Endothelial cell of umbilical vein (primary cell): ENCODE measurements at regions not wholly inside any gene's neighbourhood (a gene's known extent, or its start where the extent isn't known, plus 50 kb on each side); places are given as distances from the start of the nearest gene placed in this dataset.

ENCODE experiments used
- BruUV-seq: library from RNA; stranded (reverse); fragments of 400-500 nt; replicated peaks from 2 replicates; lab custom pipeline; 2021; lab: Mats Ljungman, UMichigan
- CTCF ChIA-PET: fragments of 300-600, 350-600 bp; sonication (Branson Sonifier 250); formaldehyde crosslinking; loops from one replicate; lab custom pipeline; 2021; ENCODE audit warnings: antibody characterized with exemption, inconsistent platforms; lab: Charles Lee
- POLR2A ChIA-PET: fragments of 300-600, 350-600 bp; sonication (Branson Sonifier 250); formaldehyde crosslinking; loops from one replicate; lab custom pipeline; 2021; ENCODE audit warnings: antibody characterized with exemption, inconsistent platforms; lab: Charles Lee
- DNase-seq: peaks from one replicate; pipeline ENCODE4 v3.0.0-alpha.2; 2011; ENCODE audit warnings: low read depth, low spot score
- FAIRE-seq: peaks from 2 replicates; lab custom pipeline; 2011; peaks lifted over from hg19 to GRCh38; lab: Jason Lieb, UNC
- H2AFZ ChIP-seq: 2 replicates; pipeline ENCODE4 v1.6.0; 2012; ENCODE audit warnings: low read depth, low read length, control low read depth, inconsistent platforms
- H3K27ac ChIP-seq: 2 replicates; pipeline ENCODE4 v1.5.1; 2011; ENCODE audit warnings: low read depth, mild to moderate bottlenecking, control low read depth, low read length, moderate library complexity; ENCODE audit not compliant: insufficient read depth
- H3K27me3 ChIP-seq, 2 experiments: 2 replicates each; pipeline versions ENCODE4 v1.6.0 to v1.6.1; 2011; ENCODE audit warnings: low read length in 2 of 2, mixed read lengths in 1 of 2; ENCODE audit not compliant: control insufficient read depth in 2 of 2, insufficient read depth in 2 of 2
- H3K36me3 ChIP-seq, 2 experiments: 2 replicates in 1 of 2; 3 replicates in 1 of 2; pipeline ENCODE4 v1.5.1; 2011; ENCODE audit warnings: low read length in 2 of 2, mild to moderate bottlenecking in 1 of 2, moderate library complexity in 1 of 2; ENCODE audit not compliant: control insufficient read depth in 2 of 2, insufficient read depth in 2 of 2; ENCODE audit errors: extremely low read depth in 1 of 2
- H3K4me1 ChIP-seq: 3 replicates; pipeline ENCODE4 v1.5.1; 2011; ENCODE audit warnings: mild to moderate bottlenecking, low read length; ENCODE audit not compliant: control insufficient read depth, insufficient read depth; ENCODE audit errors: extremely low read depth
- H3K4me2 ChIP-seq: 2 replicates; pipeline ENCODE4 v1.6.1; 2011; ENCODE audit warnings: low read length, control low read depth, mixed read lengths; ENCODE audit not compliant: insufficient read depth
- H3K4me3 ChIP-seq, 3 experiments: fragments of 200-600 bp in 1 of 3; sonication (generic), shearing (Covaris generic) in 1 of 3; replicated peaks in 1 of 3; 2 replicates each; pipeline ENCODE4 v1.5.1; 2011 to 2016; ENCODE audit warnings: control low read depth in 3 of 3, low read length in 3 of 3, mild to moderate bottlenecking in 2 of 3, inconsistent platforms in 1 of 3, low read depth in 1 of 3, moderate library complexity in 1 of 3; ENCODE audit not compliant: insufficient read depth in 1 of 3
- H3K79me2 ChIP-seq: 2 replicates; pipeline ENCODE4 v1.6.0; 2012; ENCODE audit warnings: low read length, inconsistent platforms; ENCODE audit not compliant: control insufficient read depth, insufficient read depth
- H3K9ac ChIP-seq: replicated peaks from 2 replicates; pipeline ENCODE3; 2011; ENCODE audit warnings: low read length, control low read depth; ENCODE audit not compliant: insufficient read depth; ENCODE audit errors: extremely low read depth
- H3K9me1 ChIP-seq: replicated peaks from 3 replicates; pipeline ENCODE4 v1.6.0; 2011; ENCODE audit warnings: mild to moderate bottlenecking, low read length; ENCODE audit not compliant: control insufficient read depth, insufficient read depth; ENCODE audit errors: extremely low read depth
- H3K9me3 ChIP-seq: replicated peaks from 2 replicates; pipeline ENCODE4 v1.5.1; 2012; ENCODE audit warnings: low read length, inconsistent platforms; ENCODE audit not compliant: control insufficient read depth, insufficient read depth
- H4K20me1 ChIP-seq: replicated peaks from 2 replicates; pipeline ENCODE3; 2011; ENCODE audit warnings: mild to moderate bottlenecking, low read length; ENCODE audit not compliant: control insufficient read depth, insufficient read depth; ENCODE audit errors: extremely low read depth
- CTCF ChIP-seq, 2 donors: IDR thresholded peaks; 1 replicate in 1 of 2; 2 replicates in 1 of 2; pipeline ENCODE4 v1.5.1; 2011; ENCODE audit warnings: low read length in 2 of 2, mild to moderate bottlenecking in 2 of 2, moderate library complexity in 2 of 2, control low read depth in 1 of 2, inconsistent platforms in 1 of 2, low read depth in 1 of 2; ENCODE audit not compliant: insufficient read depth in 1 of 2; ENCODE audit errors: extremely low read depth in 1 of 2
- EZH2 ChIP-seq: IDR thresholded peaks from 2 replicates; pipeline ENCODE4 v1.6.1; 2012; ENCODE audit warnings: borderline replicate concordance, low read depth, mild to moderate bottlenecking, moderate library complexity, low read length, inconsistent platforms; ENCODE audit not compliant: severe bottlenecking
- FOS ChIP-seq: IDR thresholded peaks from 2 replicates; pipeline ENCODE4 v1.6.1; 2011; ENCODE audit warnings: mild to moderate bottlenecking, low read length, moderate library complexity, borderline replicate concordance; ENCODE audit not compliant: insufficient read depth
- GATA2 ChIP-seq: IDR thresholded peaks from 2 replicates; pipeline ENCODE4 v1.7.0; 2011; ENCODE audit warnings: low read depth, mild to moderate bottlenecking, moderate library complexity, mixed read lengths, low read length; ENCODE audit not compliant: insufficient read length, insufficient read depth
- JUN ChIP-seq: IDR thresholded peaks from 2 replicates; pipeline ENCODE4 v1.6.1; 2011; ENCODE audit warnings: borderline replicate concordance, low read depth; ENCODE audit not compliant: insufficient read length, insufficient read depth
- MYC ChIP-seq: IDR thresholded peaks from one replicate; pipeline ENCODE4 v1.6.1; 2011; ENCODE audit warnings: mild to moderate bottlenecking, low read depth, low read length
- POLR2A ChIP-seq: IDR thresholded peaks from 2 replicates; pipeline ENCODE4 v1.6.1; 2012; ENCODE audit warnings: low read depth, mild to moderate bottlenecking, control low read depth, low read length
- POLR2AphosphoS5 ChIP-seq: IDR thresholded peaks from 2 replicates; pipeline ENCODE4 v1.6.1; 2012; ENCODE audit warnings: low read depth, mild to moderate bottlenecking, control low read depth, low read length, moderate library complexity; ENCODE audit not compliant: insufficient read depth
- dilution Hi-C: fragments of 300-500 bp; cut with MboI; formaldehyde crosslinking; loops from one replicate; pipeline ENCODE4 v1.15.0; 2019; ENCODE audit warnings: low sequenced_read_pairs; ENCODE audit not compliant: extremely low pct_ligation_motif_present
- intact Hi-C: fragments of 100-400 bp; cut with micrococcal nuclease; formaldehyde crosslinking; loops from one replicate; pipeline ENCODE4 v1.10.0; 2022
- TF ChIP-seq, protein P1 (sequence below): IDR thresholded peaks from 2 replicates; pipeline ENCODE4 v1.6.1; 2011; ENCODE audit not compliant: insufficient read depth, insufficient read length

GRCh38 chr7:26478550-26478949 lies 186.9 kb downstream of the SNX10 start:
- Histone ChIP-seq H3K4me2 (no peak overlapping the region), H3K9ac (no peak overlapping the region), H3K9me1 (no peaks in the 10 kb centered on the region), H3K27me3 (peaks cover 4 to 9% of the 10 kb centered on the region in 2 experiments), H3K79me2 (no peaks in the 10 kb centered on the region), H3K27ac (no peak overlapping the region), H3K9me3 (no peaks in the 10 kb centered on the region), H3K36me3 (no peaks in the 10 kb centered on the region), H4K20me1 (no peaks in the 10 kb centered on the region), H3K4me1 (no peaks in the 10 kb centered on the region), H3K4me3 (no peak overlapping the region), H2AFZ (no peak overlapping the region)
- TF ChIP-seq, protein P1, sequence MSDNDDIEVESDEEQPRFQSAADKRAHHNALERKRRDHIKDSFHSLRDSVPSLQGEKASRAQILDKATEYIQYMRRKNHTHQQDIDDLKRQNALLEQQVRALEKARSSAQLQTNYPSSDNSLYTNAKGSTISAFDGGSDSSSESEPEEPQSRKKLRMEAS: no peak
- TF ChIP-seq JUN (no peak), GATA2 (no peak), POLR2A (no peak), EZH2 (no peak)
- dilution Hi-C loops (no loop called here), intact Hi-C loops (no loop called here)
- POLR2A ChIA-PET: no interaction called here
- no TSS peak for BruUV-seq
- FAIRE-seq: no peak
- no peak for DNase-seq
- CTCF ChIA-PET: interaction anchor here (1.2 to 2.1 kb wide), 2 partner anchors 22 to 80 kb away, joined by 4 to 7 read pairs; no protein-coding TSS in a partner anchor

DNA sequence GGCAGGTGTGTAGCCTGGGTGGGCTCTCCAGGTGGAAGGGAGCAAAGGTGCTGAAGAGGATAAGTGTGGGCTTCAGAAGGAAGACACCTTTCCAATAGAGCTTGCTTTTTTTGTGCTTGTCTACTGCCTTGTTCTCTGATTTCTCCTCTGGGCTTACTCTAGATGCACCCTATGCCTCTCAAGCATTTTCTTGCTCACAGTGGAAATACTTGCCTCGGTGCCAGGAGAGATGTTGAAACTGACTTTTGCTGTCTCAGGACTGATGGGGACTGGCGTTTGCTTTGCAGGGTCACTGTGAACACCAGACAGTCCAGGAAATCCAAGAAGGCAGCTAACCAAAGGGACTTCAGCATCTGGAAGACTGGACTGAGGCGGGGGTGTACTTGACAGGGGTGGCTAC lies 187.9 kb downstream of the SNX10 start:
- Histone ChIP-seq H2AFZ (no peak overlapping the region), H3K27me3 (peaks cover 4 to 9% of the 10 kb centered on the region in 2 experiments), H3K4me3 (no peak overlapping the region), H3K79me2 (no peaks in the 10 kb centered on the region), H3K36me3 (no peaks in the 10 kb centered on the region), H3K9me1 (no peaks in the 10 kb centered on the region), H3K9me3 (no peaks in the 10 kb centered on the region), H3K9ac (no peak overlapping the region), H3K27ac (no peak overlapping the region), H3K4me1 (no peaks in the 10 kb centered on the region), H4K20me1 (no peaks in the 10 kb centered on the region), H3K4me2 (no peak overlapping the region)
- BruUV-seq: no TSS peak
- intact Hi-C loops: no loop called here
- DNase-seq (no peak), FAIRE-seq (no peak)
- ChIA-PET CTCF (interaction anchor here (1.2 to 2.1 kb wide), 3 partner anchors 12 to 81 kb away, joined by 4 to 7 read pairs (median 4); no protein-coding TSS in a partner anchor), POLR2A (no interaction called here)
- TF ChIP-seq EZH2 (no peak), GATA2 (no peak), JUN (no peak), FOS (no peak), CTCF (IDR thresholded peaks at IDR 0.05; ENCODE audit: extremely low read depth in 1 of 2, insufficient read depth in 1 of 2, low read depth in 1 of 2, low read length in 2 of 2) (no peak), MYC (no peak), POLR2AphosphoS5 (no peak), POLR2A (no peak)
- TF ChIP-seq, protein P1: no peak
- dilution Hi-C loops: no loop called here
